Naive B cell (primary cell): ENCODE measurements at regions not wholly inside any gene's neighbourhood (a gene's known extent, or its start where the extent isn't known, plus 50 kb on each side); places are given as distances from the start of the nearest gene placed in this dataset.

Experiments used
- ATAC-seq, 2 donors: fragments of 150-1000 bp; cut with Tn5 transposase; 2 replicates each; pipeline ENCODE4 v1.10.0; 2021; ENCODE audit warnings: low read depth in 2 of 2, mild to moderate bottlenecking in 2 of 2, moderate library complexity in 2 of 2
- DNase-seq: peaks from one replicate; pipeline ENCODE4 v3.0.0; 2022
- H3K27ac Mint-ChIP-seq, 6 donors: one replicate each; pipeline ENCODE4 v1.8.0; 2020 to 2022; ENCODE audit warnings: mild to moderate bottlenecking in 6 of 6, mixed read lengths in 6 of 6, moderate library complexity in 5 of 6, inconsistent platforms in 2 of 6
- H3K27me3 Mint-ChIP-seq, 3 donors: one replicate each; pipeline ENCODE4 v1.8.0; 2021 to 2022; ENCODE audit warnings: mixed read lengths in 3 of 3, mild to moderate bottlenecking in 1 of 3
- H3K36me3 Mint-ChIP-seq, 2 donors: one replicate each; pipeline ENCODE4 v1.8.0; 2020 to 2022; ENCODE audit warnings: mixed read lengths in 2 of 2, inconsistent platforms in 1 of 2, mild to moderate bottlenecking in 1 of 2
- H3K4me1 Mint-ChIP-seq, 3 donors: one replicate each; pipeline ENCODE4 v1.8.0; 2020 to 2022; ENCODE audit warnings: mixed read lengths in 3 of 3, inconsistent platforms in 1 of 3, mild to moderate bottlenecking in 1 of 3, moderate library complexity in 1 of 3
- H3K4me3 Mint-ChIP-seq, 8 donors: one replicate each; pipeline ENCODE4 v1.8.0; 2020 to 2022; ENCODE audit warnings: mild to moderate bottlenecking in 8 of 8, mixed read lengths in 8 of 8, moderate library complexity in 8 of 8, inconsistent platforms in 2 of 8
- H3K9me3 Mint-ChIP-seq, 7 donors: one replicate each; pipeline ENCODE4 v1.8.0; 2020 to 2022; ENCODE audit warnings: mixed read lengths in 7 of 7, mild to moderate bottlenecking in 5 of 7, inconsistent platforms in 2 of 7, moderate library complexity in 1 of 7

DNA sequence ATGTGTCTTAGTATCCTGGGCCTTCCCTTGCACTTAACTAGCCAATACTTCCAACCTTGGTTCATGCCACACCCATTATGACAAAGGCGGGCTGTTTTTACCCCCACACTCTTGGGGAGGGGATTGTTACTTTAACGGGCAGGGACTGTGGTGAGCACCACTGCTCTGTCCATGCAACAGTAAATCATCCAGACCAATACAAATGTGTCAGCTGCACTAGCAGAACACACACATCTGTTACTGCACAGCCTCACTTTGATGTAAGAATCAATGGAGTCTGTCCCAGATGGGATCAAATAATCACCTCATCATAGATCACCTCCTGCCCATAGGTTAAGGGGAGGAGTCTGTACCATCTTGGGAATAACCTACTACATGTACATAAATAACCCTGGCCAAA, 58.1 kb downstream of the NPAP1 start:
- no peak overlapping the region for H3K4me3 Mint-ChIP-seq
- ATAC-seq (no peak), DNase-seq (no peak)
- H3K36me3 Mint-ChIP-seq: no peaks in the 10 kb centered on the region
- H3K4me1 Mint-ChIP-seq: no peaks in the 10 kb centered on the region
- H3K9me3 Mint-ChIP-seq: peaks cover 2 to 14% (median 7%) of the 10 kb centered on the region in 7 donors
- H3K27ac Mint-ChIP-seq: no peak overlapping the region
- no peaks in the 10 kb centered on the region for H3K27me3 Mint-ChIP-seq

DNA sequence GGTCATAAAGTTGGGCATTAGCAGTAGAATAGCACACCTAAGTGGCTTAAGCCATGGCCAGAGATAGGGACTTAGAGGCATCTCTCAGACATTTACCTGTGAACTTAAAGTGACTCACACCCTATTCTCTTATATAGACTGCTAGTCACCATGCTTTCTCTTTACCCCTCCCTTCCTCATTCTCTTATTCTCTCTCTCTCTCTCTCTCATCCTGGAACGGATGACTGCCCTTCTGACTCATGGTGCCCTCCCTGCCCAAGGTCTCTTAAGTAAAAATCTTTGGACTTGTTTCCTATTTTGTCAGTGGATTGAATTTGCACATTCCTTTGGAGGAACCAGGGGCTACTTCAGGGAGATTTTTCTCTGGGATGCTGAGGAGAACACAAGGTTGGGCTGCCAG, 58.8 kb downstream of the NPAP1 start:
- Mint-ChIP-seq H3K9me3 (peaks cover 2 to 13% (median 7%) of the 10 kb centered on the region in 7 donors), H3K36me3 (no peaks in the 10 kb centered on the region), H3K27ac (no peak overlapping the region), H3K27me3 (no peaks in the 10 kb centered on the region), H3K4me3 (no peak overlapping the region), H3K4me1 (no peaks in the 10 kb centered on the region)
- no peak for DNase-seq
- no peak for ATAC-seq

DNA sequence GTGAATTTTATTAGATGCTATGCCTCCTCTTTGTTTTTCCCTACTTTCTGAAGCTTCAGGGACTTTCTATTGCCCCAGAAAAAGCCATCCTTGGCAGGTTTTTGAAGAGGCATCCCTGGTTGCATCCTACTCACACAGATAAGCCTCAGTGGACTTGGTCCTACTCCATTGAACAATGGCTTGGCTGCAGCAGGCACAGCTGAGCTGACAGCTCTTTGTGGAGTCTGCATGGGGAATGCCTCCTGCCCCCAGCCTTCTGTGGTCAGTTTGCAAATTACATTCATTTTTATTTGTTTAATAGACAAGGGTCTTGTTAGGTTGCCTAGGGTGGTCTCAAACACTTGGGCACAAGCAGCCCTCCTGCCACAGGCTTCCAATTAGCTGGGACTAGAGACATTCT, 69.7 kb downstream of the NPAP1 start:
- H3K4me1 Mint-ChIP-seq: no peaks in the 10 kb centered on the region
- ATAC-seq (no peak), DNase-seq (no peak)
- no peak overlapping the region for H3K4me3 Mint-ChIP-seq
- peaks cover 0 to 4% of the 10 kb centered on the region in 2 donors for H3K36me3 Mint-ChIP-seq
- peaks cover 5 to 32% (median 13%) of the 10 kb centered on the region in 7 donors for H3K9me3 Mint-ChIP-seq
- no peaks in the 10 kb centered on the region for H3K27me3 Mint-ChIP-seq
- H3K27ac Mint-ChIP-seq: no peak overlapping the region

DNA sequence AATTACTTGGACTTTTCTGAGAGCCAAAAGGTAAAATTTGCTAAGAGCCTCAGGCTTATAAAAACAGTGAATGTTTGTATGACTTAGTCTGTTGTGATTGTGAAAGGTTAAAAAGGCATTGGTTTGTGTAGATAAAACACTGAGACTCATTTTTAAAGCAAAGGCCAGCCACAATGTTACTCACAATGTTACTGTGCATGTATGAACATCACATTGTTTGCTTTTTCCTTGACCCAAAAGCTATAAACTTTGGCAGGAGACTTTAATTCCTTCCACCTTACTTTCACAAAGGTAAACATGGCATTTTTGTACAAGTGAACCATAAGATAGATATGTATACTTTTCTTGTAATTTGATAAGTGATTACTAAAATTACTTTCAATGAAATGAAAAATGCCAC, 70.5 kb downstream of the NPAP1 start:
- no peak overlapping the region for H3K27ac Mint-ChIP-seq
- no peaks in the 10 kb centered on the region for H3K4me1 Mint-ChIP-seq
- H3K27me3 Mint-ChIP-seq: no peaks in the 10 kb centered on the region
- H3K9me3 Mint-ChIP-seq: peaks cover 5 to 32% (median 13%) of the 10 kb centered on the region in 7 donors
- no peak overlapping the region for H3K4me3 Mint-ChIP-seq
- ATAC-seq (no peak), DNase-seq (no peak)
- peaks cover 0 to 4% of the 10 kb centered on the region in 2 donors for H3K36me3 Mint-ChIP-seq

DNA sequence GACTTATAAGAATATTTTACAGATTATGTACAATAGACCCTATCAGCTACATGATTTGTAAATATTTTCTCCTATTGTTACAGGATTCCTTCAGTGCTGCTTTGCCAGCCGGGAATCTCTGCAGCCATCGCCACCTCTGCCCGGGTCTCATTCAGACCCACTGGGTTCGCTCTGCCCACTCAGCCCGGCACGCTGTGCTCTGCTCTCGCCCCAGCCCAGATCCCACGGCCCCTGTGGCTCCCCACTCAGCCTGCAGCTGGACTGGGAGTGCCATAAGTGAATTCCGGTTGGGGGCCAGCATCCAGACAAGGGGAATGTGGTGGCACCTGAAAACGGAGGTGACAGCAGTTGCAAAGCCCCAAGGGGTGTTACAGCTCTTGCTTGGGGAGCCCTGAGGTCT, 71.8 kb downstream of the NPAP1 start:
- Mint-ChIP-seq H3K4me1 (no peaks in the 10 kb centered on the region), H3K4me3 (no peak overlapping the region), H3K27ac (no peak overlapping the region), H3K9me3 (peaks cover 3 to 19% (median 5%) of the 10 kb centered on the region in 7 donors), H3K36me3 (peaks cover 0 to 4% of the 10 kb centered on the region in 2 donors), H3K27me3 (no peaks in the 10 kb centered on the region)
- no peak for ATAC-seq
- no peak for DNase-seq

DNA sequence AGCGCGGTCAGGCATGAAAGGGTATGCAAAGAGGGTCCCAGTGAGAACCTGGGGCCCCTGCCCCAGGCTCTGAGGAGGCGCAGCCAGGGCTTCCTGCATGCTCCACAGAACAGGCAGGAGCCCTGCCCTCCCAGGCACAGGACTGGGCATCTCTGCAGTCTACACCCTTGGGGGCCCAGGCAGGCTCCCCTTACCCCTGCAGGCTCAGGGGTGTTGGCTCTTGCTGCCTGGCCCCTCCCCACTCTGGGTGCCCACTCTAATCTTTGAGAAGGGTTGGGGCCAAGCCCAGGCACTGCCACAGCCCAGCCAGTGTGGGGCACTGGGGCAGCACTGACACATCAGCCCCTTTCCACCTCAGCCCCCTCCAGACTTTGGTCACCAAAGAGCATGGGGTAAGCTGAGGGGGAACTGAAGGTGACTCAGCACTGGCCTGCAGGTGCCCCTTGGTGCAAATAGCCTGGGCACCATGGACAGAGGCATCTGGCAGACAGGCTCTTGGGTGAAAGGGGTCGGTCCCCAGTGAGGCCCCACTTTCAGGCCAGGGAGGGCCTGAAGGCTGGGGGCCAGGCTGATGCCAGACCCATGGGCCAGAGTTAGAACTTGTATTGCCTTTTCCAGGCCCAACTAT, 73.4 kb downstream of the NPAP1 start:
- no peaks in the 10 kb centered on the region for H3K27me3 Mint-ChIP-seq

DNA sequence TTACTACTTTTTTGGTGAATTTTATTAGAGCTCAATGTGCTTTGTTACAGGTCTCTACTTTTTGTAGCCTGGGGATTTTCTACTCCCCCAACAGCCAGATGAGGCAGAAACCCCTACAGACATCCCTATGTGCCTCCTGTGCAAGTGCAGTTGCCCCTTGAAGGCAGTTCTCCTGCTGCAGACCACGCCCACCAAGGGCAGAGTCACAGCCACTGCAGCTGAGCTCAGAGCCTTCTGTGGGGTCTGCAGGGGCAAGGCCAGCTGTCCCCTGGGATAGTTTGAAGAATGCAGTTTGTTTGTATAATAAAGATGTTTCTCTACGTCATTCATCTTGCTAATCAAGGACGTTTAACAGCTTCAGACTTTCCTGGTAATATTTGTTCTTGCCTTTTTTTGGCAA, 76.8 kb downstream of the NPAP1 start:
- ATAC-seq (no peak), DNase-seq (no peak)
- H3K27ac Mint-ChIP-seq: no peak overlapping the region
- peaks cover 6 to 23% (median 8%) of the 10 kb centered on the region in 7 donors for H3K9me3 Mint-ChIP-seq
- no peaks in the 10 kb centered on the region for H3K36me3 Mint-ChIP-seq
- H3K4me1 Mint-ChIP-seq: no peaks in the 10 kb centered on the region
- no peak overlapping the region for H3K4me3 Mint-ChIP-seq
- H3K27me3 Mint-ChIP-seq: no peaks in the 10 kb centered on the region

More for the DNA sequence above, 73.4 kb downstream of the NPAP1 start:
- Mint-ChIP-seq H3K27ac (no peak overlapping the region), H3K36me3 (peaks cover 0 to 4% of the 10 kb centered on the region in 2 donors), H3K9me3 (peaks cover 3 to 19% (median 5%) of the 10 kb centered on the region in 7 donors), H3K4me3 (no peak overlapping the region), H3K4me1 (no peaks in the 10 kb centered on the region)
- ATAC-seq (no peak), DNase-seq (no peak)

DNA sequence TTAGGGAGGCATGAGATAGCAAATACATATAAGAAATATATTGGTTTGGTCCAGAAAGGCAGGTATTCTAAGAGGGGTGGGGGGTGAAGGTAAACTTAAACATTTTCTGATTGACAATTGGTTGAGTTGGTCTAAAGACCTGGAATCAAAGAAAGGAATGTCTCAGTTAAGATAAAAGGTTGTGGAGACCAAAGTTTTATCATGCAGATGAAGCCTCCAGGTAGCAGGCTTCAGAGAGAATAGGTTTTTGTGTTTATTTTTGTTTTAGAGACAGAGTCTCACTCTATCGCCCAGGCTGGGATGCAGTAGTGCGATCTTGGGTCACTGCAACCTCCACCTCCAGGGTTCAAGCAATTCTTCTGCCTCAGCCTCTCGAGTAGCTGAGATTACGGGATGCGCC, 80.5 kb downstream of the NPAP1 start:
- no peak overlapping the region for H3K4me3 Mint-ChIP-seq
- H3K36me3 Mint-ChIP-seq: no peaks in the 10 kb centered on the region
- peaks cover 4 to 14% (median 5%) of the 10 kb centered on the region in 7 donors for H3K9me3 Mint-ChIP-seq
- DNase-seq: no peak
- no peak for ATAC-seq
- no peaks in the 10 kb centered on the region for H3K4me1 Mint-ChIP-seq
- H3K27ac Mint-ChIP-seq: no peak overlapping the region
- no peaks in the 10 kb centered on the region for H3K27me3 Mint-ChIP-seq

DNA sequence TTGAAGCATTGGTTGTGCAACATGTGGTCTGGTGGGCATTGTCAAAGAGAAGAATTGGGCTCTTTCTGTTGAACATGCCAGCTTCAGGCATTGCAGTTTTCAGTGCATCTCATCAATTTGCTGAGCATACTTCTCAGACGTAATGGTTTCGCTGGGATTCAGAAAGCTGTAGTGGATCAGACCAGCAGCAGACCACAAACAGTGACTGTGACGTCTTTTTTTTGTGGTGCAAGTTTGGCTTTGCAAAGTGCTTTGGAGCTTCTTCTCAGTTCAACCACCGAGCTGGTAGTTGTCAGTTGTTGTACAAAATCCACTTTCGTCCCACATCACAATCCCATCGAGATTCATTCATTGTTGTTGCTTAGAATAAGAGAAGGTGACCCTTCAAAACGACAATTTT, 84.5 kb downstream of the NPAP1 start:
- Mint-ChIP-seq H3K4me3 (no peak overlapping the region), H3K9me3 (peaks cover 5 to 15% (median 5%) of the 10 kb centered on the region in 7 donors), H3K27ac (no peak overlapping the region), H3K4me1 (no peaks in the 10 kb centered on the region), H3K27me3 (no peaks in the 10 kb centered on the region), H3K36me3 (no peaks in the 10 kb centered on the region)
- no peak for DNase-seq
- no peak for ATAC-seq

DNA sequence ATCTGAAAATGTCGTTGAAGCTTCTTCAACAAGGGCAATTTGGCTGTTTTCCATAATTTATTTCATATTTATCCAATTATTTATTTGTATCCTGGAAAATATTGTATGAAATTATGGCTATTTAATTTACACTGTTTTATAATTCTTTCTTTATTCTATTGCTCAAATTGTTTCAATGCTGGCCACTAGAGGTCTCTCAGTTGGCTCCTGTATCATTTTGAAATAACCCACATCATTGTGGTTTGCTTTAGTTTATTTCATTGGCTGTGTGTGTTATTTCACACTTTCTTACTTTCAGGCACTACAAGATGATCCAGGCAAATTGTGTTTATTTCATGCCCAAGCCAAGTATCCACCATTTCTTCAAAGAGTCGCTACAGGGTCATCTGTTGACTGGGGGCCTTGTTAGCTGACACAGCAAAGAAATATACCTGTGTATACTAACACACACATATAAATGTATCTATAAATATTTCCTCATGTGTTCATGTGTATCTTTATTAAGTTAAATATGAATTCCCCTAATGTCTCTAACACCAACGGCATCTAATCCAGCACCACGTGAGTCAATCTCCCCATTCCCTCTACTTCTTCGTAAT, 86.2 kb downstream of the NPAP1 start:
- no peak for ATAC-seq
- Mint-ChIP-seq H3K27ac (no peak overlapping the region), H3K9me3 (peaks cover 4 to 11% (median 10%) of the 10 kb centered on the region in 7 donors), H3K36me3 (no peaks in the 10 kb centered on the region), H3K4me3 (no peak overlapping the region), H3K4me1 (no peaks in the 10 kb centered on the region), H3K27me3 (no peaks in the 10 kb centered on the region)
- DNase-seq: no peak

DNA sequence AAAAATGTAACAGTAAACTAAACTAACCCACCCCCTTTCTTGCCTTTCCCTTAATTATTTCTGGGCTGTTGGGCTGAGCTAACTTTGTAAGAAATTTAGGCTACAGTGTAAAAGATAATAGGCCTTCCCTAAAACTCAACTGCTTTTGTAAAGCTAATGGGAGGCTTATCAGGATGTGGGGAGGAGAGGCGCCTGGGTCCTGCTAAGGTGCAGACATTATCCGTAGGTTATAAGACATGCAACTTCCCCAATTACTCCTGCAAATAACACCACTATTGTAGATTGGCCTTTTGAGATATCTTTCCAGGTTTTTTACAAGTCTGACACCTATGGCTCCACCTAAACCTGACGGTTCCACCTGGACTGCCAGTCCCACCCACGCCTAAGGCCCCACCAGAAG, 88.3 kb downstream of the NPAP1 start:
- peaks cover 0 to 8% (median 4%) of the 10 kb centered on the region in 7 donors for H3K9me3 Mint-ChIP-seq

DNA sequence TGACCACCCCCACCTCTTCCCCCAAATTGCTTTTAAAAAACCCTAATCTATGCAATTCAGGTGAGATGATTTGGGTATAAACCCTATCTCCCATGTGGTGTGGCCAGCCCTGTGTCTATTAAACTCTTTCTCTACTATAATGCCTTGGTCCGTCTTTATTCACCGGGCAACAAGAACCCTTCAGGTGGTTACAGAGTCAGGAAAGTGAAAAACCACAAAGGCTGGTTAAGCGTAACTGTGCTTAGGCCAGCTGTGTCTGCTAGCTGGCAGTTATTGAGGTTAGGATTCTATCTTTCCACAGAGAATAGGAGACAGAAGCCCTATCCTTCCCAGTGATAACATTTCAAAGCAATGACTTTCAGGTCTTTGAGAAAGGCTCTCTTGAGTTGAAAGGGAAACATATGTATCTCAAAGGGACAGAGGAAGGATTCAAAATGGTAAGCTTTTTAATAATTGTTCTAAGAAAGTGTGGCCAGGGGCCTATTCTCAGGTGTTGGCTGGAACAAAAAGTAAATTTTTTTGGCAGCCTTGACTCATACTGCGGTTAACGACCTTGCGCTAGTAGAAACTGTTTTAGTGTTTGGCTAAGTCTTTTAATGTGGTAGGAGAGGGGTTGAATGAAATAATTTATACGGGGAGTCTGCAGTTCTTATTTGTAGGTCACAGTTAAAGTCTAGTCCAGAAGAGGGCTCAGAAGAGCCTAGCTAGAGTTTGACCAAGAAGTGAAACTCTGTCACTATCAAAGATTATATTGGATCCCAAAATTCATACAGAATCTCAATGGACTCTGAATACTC, 89.0 kb downstream of the NPAP1 start:
- Mint-ChIP-seq H3K27ac (no peak overlapping the region), H3K36me3 (no peaks in the 10 kb centered on the region), H3K27me3 (no peaks in the 10 kb centered on the region), H3K4me1 (no peaks in the 10 kb centered on the region), H3K9me3 (peaks cover 0 to 8% (median 6%) of the 10 kb centered on the region in 7 donors), H3K4me3 (no peak overlapping the region)
- DNase-seq (no peak), ATAC-seq (no peak)

More for the DNA sequence above, 88.3 kb downstream of the NPAP1 start:
- Mint-ChIP-seq H3K27ac (no peak overlapping the region), H3K27me3 (no peaks in the 10 kb centered on the region), H3K36me3 (no peaks in the 10 kb centered on the region), H3K4me3 (no peak overlapping the region), H3K4me1 (no peaks in the 10 kb centered on the region)
- DNase-seq: no peak
- no peak for ATAC-seq

DNA sequence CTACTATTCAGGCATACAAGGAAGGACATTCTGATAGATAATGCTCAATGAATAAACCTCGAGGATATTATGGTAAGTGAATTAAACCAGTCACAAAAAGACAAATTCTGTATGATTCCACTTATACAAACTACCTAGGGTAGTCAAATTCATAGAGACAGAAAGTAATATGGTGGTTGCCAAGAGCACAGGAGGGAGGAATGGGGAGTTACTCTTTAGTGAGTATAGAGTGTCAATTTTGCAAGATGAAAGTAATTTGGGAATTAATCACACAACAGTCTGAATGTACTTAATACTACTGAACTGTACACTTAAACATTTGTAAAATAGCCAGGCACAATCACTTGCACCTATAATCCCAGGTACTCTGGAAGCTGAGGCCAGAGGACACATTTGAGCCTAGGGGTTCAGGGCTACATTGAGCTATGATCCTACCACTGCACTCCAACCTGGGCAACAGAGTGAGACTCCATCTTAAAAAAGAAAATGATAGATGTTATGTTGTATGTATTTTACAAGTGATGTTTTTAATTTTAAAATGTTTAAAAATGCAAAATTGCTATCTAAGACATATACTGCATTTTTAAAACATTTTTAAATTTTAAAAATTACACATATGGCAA, 91.0 kb downstream of the NPAP1 start:
- Mint-ChIP-seq H3K36me3 (peaks cover 0 to 1% of the 10 kb centered on the region in 2 donors), H3K4me1 (no peaks in the 10 kb centered on the region), H3K27me3 (peaks cover 0 to 3% (median 3%) of the 10 kb centered on the region in 3 donors), H3K9me3 (peaks cover under 1 to 11% (median 8%) of the 10 kb centered on the region in 7 donors), H3K4me3 (no peak overlapping the region), H3K27ac (no peak overlapping the region)
- DNase-seq (no peak), ATAC-seq (no peak)
